ENCODE measurements at regions not wholly inside any gene's neighbourhood (a gene's known extent, or its start where the extent isn't known, plus 50 kb on each side); places are given as distances from the start of the nearest gene placed in this dataset.

- Mint-ChIP-seq H3K27ac (no peak overlapping the region), H3K4me3 (no peak overlapping the region), H3K27me3 (no peaks in the 10 kb centered on the region), H3K36me3 (ENCODE audit: low read depth) (no peaks in the 10 kb centered on the region), H3K4me1 (ENCODE audit: low read depth) (no peaks in the 10 kb centered on the region), H3K9me3 (peaks cover 7% of the 10 kb centered on the region)
Observed at GRCh38 chr4:188691811-188692210, 552.6 kb downstream of the TRIML1 start.

GRCh38 chr4:188695261-188695660, 556.0 kb downstream of the TRIML1 start:
- Mint-ChIP-seq H3K9me3 (peaks cover 8% of the 10 kb centered on the region), H3K27ac (no peak overlapping the region), H3K4me3 (no peak overlapping the region), H3K36me3 (ENCODE audit: low read depth) (no peaks in the 10 kb centered on the region), H3K27me3 (no peaks in the 10 kb centered on the region), H3K4me1 (ENCODE audit: low read depth) (no peaks in the 10 kb centered on the region)

GRCh38 chr4:188697243-188697642, 558.0 kb downstream of the TRIML1 start:
- no peaks in the 10 kb centered on the region for H3K27me3 Mint-ChIP-seq
- no peaks in the 10 kb centered on the region for H3K4me1 Mint-ChIP-seq (ENCODE audit: low read depth)
- peaks cover 8% of the 10 kb centered on the region for H3K9me3 Mint-ChIP-seq
- H3K27ac Mint-ChIP-seq: no peak overlapping the region
- no peak overlapping the region for H3K4me3 Mint-ChIP-seq
- no peaks in the 10 kb centered on the region for H3K36me3 Mint-ChIP-seq (ENCODE audit: low read depth)

GRCh38 chr4:188701952-188702351, 562.7 kb downstream of the TRIML1 start:
- Mint-ChIP-seq H3K4me3 (no peak overlapping the region), H3K4me1 (ENCODE audit: low read depth) (no peaks in the 10 kb centered on the region), H3K36me3 (ENCODE audit: low read depth) (no peaks in the 10 kb centered on the region), H3K27ac (no peak overlapping the region), H3K9me3 (peaks cover 4% of the 10 kb centered on the region), H3K27me3 (no peaks in the 10 kb centered on the region)

GRCh38 chr4:188704288-188704687, 565.0 kb downstream of the TRIML1 start:
- no peak overlapping the region for H3K4me3 Mint-ChIP-seq
- H3K27me3 Mint-ChIP-seq: no peaks in the 10 kb centered on the region
- H3K9me3 Mint-ChIP-seq: peaks cover 8% of the 10 kb centered on the region
- H3K27ac Mint-ChIP-seq: no peak overlapping the region
- no peaks in the 10 kb centered on the region for H3K36me3 Mint-ChIP-seq (ENCODE audit: low read depth)
- H3K4me1 Mint-ChIP-seq (ENCODE audit: low read depth): no peaks in the 10 kb centered on the region

GRCh38 chr4:188707036-188707435, 567.8 kb downstream of the TRIML1 start:
- H3K4me3 Mint-ChIP-seq: no peak overlapping the region
- no peaks in the 10 kb centered on the region for H3K4me1 Mint-ChIP-seq (ENCODE audit: low read depth)
- no peaks in the 10 kb centered on the region for H3K36me3 Mint-ChIP-seq (ENCODE audit: low read depth)
- no peaks in the 10 kb centered on the region for H3K27me3 Mint-ChIP-seq
- peaks cover 10% of the 10 kb centered on the region for H3K9me3 Mint-ChIP-seq
- H3K27ac Mint-ChIP-seq: no peak overlapping the region

- no peaks in the 10 kb centered on the region for H3K36me3 Mint-ChIP-seq (ENCODE audit: low read depth)
- no peak overlapping the region for H3K4me3 Mint-ChIP-seq
- H3K27ac Mint-ChIP-seq: no peak overlapping the region
Observed at GRCh38 chr4:188714501-188714900, 575.3 kb downstream of the TRIML1 start.

GRCh38 chr4:188714907-188715306, 575.7 kb downstream of the TRIML1 start:
- no peak overlapping the region for H3K4me3 Mint-ChIP-seq
- H3K27ac Mint-ChIP-seq: no peak overlapping the region
- no peaks in the 10 kb centered on the region for H3K4me1 Mint-ChIP-seq (ENCODE audit: low read depth)
- H3K36me3 Mint-ChIP-seq (ENCODE audit: low read depth): no peaks in the 10 kb centered on the region
- H3K27me3 Mint-ChIP-seq: no peaks in the 10 kb centered on the region
- H3K9me3 Mint-ChIP-seq: peaks cover 11% of the 10 kb centered on the region

More at GRCh38 chr4:188714501-188714900, 575.3 kb downstream of the TRIML1 start:
- peaks cover 11% of the 10 kb centered on the region for H3K9me3 Mint-ChIP-seq
- H3K4me1 Mint-ChIP-seq (ENCODE audit: low read depth): no peaks in the 10 kb centered on the region
- H3K27me3 Mint-ChIP-seq: no peaks in the 10 kb centered on the region

GRCh38 chr4:188717661-188718060, 578.4 kb downstream of the TRIML1 start:
- Mint-ChIP-seq H3K27me3 (no peaks in the 10 kb centered on the region), H3K4me1 (ENCODE audit: low read depth) (no peaks in the 10 kb centered on the region), H3K27ac (no peak overlapping the region), H3K36me3 (ENCODE audit: low read depth) (no peaks in the 10 kb centered on the region), H3K9me3 (peaks cover 22% of the 10 kb centered on the region), H3K4me3 (no peak overlapping the region)

GRCh38 chr4:188719794-188720193, 580.6 kb downstream of the TRIML1 start:
- no peaks in the 10 kb centered on the region for H3K27me3 Mint-ChIP-seq
- H3K4me1 Mint-ChIP-seq (ENCODE audit: low read depth): no peaks in the 10 kb centered on the region
- H3K36me3 Mint-ChIP-seq (ENCODE audit: low read depth): no peaks in the 10 kb centered on the region
- no peak overlapping the region for H3K4me3 Mint-ChIP-seq
- no peak overlapping the region for H3K27ac Mint-ChIP-seq
- H3K9me3 Mint-ChIP-seq: peaks cover 21% of the 10 kb centered on the region

GRCh38 chr4:188722911-188723310, 583.7 kb downstream of the TRIML1 start:
- H3K4me1 Mint-ChIP-seq (ENCODE audit: low read depth): no peaks in the 10 kb centered on the region
- H3K9me3 Mint-ChIP-seq: peaks cover 19% of the 10 kb centered on the region
- H3K4me3 Mint-ChIP-seq: no peak overlapping the region
- no peaks in the 10 kb centered on the region for H3K27me3 Mint-ChIP-seq
- no peaks in the 10 kb centered on the region for H3K36me3 Mint-ChIP-seq (ENCODE audit: low read depth)
- no peak overlapping the region for H3K27ac Mint-ChIP-seq

- Mint-ChIP-seq H3K27ac (no peak overlapping the region), H3K4me1 (ENCODE audit: low read depth) (no peaks in the 10 kb centered on the region), H3K4me3 (no peak overlapping the region), H3K9me3 (peaks cover 26% of the 10 kb centered on the region), H3K36me3 (ENCODE audit: low read depth) (no peaks in the 10 kb centered on the region), H3K27me3 (no peaks in the 10 kb centered on the region)
Observed at GRCh38 chr4:188727746-188728145, 588.5 kb downstream of the TRIML1 start.

- H3K36me3 Mint-ChIP-seq (ENCODE audit: low read depth): no peaks in the 10 kb centered on the region
- no peaks in the 10 kb centered on the region for H3K4me1 Mint-ChIP-seq (ENCODE audit: low read depth)
- no peaks in the 10 kb centered on the region for H3K27me3 Mint-ChIP-seq
- no peak overlapping the region for H3K4me3 Mint-ChIP-seq
- no peak overlapping the region for H3K27ac Mint-ChIP-seq
- H3K9me3 Mint-ChIP-seq: peaks cover 26% of the 10 kb centered on the region
Observed at GRCh38 chr4:188728359-188728758, 589.1 kb downstream of the TRIML1 start.

- Mint-ChIP-seq H3K4me1 (ENCODE audit: low read depth) (no peaks in the 10 kb centered on the region), H3K27me3 (no peaks in the 10 kb centered on the region), H3K27ac (no peak overlapping the region), H3K36me3 (ENCODE audit: low read depth) (no peaks in the 10 kb centered on the region), H3K9me3 (peaks cover 18% of the 10 kb centered on the region), H3K4me3 (no peak overlapping the region)
Observed at GRCh38 chr4:188732131-188732530, 592.9 kb downstream of the TRIML1 start.

- H3K4me3 Mint-ChIP-seq: no peak overlapping the region
- H3K36me3 Mint-ChIP-seq (ENCODE audit: low read depth): no peaks in the 10 kb centered on the region
- no peaks in the 10 kb centered on the region for H3K27me3 Mint-ChIP-seq
- H3K27ac Mint-ChIP-seq: no peak overlapping the region
- H3K4me1 Mint-ChIP-seq (ENCODE audit: low read depth): no peaks in the 10 kb centered on the region
- peaks cover 13% of the 10 kb centered on the region for H3K9me3 Mint-ChIP-seq
Observed at GRCh38 chr4:188735082-188735481, 595.8 kb downstream of the TRIML1 start.

GRCh38 chr4:188737251-188738002, 598.2 kb downstream of the TRIML1 start:
- Mint-ChIP-seq H3K4me3 (no peak overlapping the region), H3K4me1 (ENCODE audit: low read depth) (no peaks in the 10 kb centered on the region), H3K27me3 (no peaks in the 10 kb centered on the region), H3K27ac (no peak overlapping the region), H3K9me3 (no peaks in the 10 kb centered on the region), H3K36me3 (ENCODE audit: low read depth) (no peaks in the 10 kb centered on the region)
